Middle frontal gyrus (tissue), 1 donor: ENCODE measurements at regions not wholly inside any gene's neighbourhood (a gene's known extent, or its start where the extent isn't known, plus 50 kb on each side); places are given as distances from the start of the nearest gene placed in this dataset.

ENCODE experiments used
- DNase-seq: peaks from one replicate; pipeline ENCODE4 v3.0.0-alpha.2; 2015; ENCODE audit warnings: low spot score; ENCODE audit errors: extremely low spot score

DNA sequence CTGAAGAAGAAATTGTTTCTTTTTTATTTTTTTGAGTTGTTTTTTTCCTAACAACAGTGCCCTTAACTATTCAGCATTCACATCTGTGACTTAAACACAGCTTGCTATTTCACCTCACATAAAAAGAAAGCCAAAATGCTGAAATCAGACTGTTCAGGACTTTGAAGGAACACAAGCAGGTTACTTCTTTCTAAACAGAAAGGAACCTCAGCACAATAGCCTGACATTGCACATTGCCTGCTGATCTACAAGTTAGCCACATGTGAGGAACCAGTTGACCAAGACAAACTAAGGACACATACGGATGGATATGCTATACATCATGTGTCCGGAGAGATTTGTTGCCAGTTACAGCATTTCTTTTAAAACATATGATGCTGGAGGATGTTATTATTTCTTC is 331.1 kb downstream of the FSIP2 start:
- no peak for DNase-seq

DNA sequence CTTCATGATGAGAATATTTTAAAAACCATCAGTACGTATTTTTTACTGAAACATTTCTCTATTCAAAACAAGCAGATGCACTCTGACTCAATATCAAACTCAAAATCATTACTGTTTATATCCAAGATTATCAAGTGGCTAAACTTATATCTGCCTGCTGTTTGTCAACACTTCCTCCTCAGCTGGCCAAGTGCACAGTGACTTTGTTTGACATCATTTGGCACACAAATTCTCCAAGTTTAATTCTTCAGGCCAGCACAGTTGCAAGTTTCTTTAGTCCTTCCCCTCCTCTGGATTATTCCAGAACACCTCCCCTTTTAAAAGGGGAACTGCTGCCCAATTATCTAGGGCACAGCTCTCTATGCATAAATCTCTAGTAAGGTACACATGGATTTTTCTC is 346.6 kb downstream of the FSIP2 start:
- no peak for DNase-seq

DNA sequence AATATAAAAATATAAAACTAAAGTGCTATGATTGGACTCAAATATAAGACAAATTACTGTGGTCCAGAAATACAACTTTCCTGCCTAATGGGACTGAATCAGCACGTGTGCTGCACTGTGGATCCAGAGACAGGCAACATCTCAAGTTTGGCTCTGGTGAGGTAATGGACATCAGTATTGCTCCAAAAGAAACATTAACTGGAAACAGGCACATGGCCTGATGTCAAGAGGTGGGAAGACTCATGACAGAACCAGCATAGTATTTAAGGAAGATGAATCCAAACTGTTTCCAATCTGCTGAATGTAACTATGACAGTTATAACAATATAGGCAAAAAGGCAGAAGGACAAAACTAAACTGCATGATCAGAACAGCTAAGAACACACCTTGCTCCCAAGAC is 354.6 kb downstream of the FSIP2 start:
- no peak for DNase-seq

DNA sequence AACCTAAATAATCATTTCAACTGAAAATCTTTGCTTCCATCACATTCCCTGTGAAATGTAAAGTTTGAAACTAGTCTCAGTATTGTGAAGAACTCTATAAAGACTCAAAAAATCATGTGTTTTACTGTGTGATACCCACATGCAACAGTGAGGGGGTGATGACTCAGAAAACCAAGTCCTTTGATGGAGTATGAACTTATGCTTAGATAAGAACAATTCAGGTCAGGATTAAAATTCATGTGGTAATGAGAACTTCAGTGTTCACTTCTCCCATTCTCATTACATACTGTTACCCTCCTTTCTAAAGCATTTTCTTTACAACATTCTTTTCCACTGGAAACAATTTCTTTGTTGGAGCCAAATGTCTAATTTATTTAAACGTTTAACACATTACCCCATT is 360.2 kb downstream of the FSIP2 start:
- DNase-seq = no peak

DNA sequence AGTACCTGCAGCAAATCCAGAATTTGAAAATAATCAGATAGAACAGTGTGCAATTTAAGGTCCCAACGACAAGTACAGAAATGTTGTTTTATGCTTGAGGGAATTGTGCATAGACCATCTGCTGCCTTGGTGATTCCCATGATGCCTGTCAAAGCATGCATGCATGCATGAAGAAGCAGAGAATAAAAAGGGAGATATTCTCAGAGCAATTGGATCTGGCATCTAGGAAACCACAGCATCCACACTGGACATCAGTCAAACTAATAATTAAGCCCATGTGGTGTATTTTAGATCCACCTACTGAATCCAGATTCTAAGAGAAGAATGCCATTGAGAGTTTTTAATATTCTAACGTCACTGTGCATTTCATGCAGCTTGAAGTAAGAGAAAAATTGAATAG is 361.2 kb downstream of the FSIP2 start:
- DNase-seq = no peak

DNA sequence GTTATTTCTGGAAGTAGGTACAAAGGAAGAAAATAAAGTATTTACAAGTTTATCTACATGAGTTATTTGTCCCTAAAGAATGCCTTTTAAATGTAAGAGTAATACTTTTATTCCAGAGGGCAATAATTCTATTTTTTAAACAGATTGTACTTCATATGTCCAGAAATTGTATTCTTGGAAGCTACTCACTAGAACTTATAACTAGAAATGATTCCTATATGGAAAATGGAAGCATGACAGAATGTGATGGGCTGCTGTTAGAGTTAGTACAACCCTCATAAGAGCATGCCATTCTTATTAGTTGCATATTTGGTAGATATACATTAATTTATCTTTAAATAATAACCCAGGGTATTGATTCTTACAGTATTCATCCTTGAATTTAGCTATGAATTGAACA is 362.0 kb downstream of the FSIP2 start:
- DNase-seq = no peak

DNA sequence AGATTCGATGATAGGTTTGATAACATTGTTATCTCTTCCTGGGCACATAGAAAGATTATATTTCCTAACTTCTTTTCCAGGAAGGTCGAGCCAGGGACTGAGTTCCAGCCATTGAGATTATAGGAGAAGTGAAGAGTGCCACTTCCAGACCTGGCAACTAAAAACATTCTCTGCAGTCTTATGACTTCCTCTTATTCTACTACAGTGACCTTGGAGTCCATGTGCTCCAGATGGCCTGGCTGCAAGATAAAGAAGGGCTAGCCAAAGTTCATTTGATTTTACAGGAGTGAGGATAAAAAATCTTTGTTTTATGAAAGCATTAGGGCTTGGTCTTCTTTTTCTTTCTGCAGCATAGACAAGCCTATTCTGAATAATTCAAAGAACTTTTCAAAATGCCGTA is 363.0 kb downstream of the FSIP2 start:
- DNase-seq = no peak

DNA sequence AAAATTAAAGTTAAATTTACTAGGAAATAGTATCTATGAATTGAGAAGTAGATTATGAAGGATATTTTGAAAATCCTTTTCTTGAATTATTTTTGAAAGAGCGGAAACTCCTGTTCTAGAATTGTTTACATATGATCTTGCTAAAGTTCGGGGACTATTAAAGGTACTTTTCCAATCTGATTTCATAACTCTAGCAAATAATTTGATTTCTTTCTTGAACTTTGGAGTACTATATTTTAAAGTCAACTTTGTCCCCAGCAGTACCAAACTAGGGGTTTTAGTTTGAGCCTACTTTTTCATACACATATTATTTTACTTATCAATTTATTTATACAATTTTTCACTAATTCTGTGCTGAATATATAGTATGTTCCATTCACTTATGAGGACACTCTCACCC is 364.7 kb downstream of the FSIP2 start:
- no peak for DNase-seq

DNA sequence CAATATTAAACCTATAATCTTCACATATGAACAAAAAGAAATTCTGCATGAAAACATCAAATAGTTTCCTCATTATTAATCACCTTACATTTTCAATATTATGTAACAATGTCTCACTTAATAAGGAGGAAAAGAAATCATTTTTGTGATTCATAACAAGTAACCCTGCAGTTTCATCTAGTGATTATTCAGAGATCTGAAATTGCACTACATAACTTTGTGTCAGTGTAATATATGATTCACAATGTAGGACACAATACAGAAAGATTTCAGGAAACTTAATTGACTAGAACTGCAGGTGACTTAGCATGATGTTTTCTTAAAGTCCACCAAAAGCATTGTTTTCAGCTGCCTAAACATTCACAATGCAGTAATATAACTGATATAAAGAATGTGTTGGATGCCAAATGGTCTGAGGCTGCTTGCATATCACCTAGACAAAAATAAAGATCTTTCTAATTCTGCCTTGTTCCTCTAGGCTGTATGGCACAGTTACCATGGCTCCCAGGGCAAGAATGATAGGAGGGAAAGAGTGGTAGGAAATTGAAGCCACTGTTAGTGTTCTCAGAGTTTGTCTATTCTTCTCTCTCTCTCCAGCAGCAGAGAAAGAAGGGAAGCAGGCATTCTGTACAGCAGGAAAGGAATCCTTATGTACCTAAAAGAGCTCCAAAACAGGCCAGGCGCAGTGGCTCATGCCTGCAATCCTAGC is 366.6 kb downstream of the FSIP2 start:
- no peak for DNase-seq

DNA sequence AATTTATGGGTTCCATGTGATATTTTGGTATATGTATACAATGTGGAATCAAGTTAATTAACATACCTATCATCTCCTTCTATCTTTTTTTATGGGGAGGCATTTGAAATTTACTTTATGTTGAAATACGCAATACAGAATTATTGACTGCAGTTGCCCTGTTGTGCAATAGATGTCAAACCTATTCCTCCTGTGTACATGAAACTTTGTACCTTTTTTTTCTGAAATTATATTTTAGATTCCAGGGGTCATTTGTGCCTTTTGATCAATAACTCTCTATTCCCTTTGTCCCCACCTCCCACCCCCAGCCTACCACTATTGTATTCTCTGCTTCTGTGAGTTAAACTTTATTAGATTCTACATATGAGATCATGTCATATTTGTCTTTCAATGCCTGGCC is 369.9 kb downstream of the FSIP2 start:
- DNase-seq = no peak

DNA sequence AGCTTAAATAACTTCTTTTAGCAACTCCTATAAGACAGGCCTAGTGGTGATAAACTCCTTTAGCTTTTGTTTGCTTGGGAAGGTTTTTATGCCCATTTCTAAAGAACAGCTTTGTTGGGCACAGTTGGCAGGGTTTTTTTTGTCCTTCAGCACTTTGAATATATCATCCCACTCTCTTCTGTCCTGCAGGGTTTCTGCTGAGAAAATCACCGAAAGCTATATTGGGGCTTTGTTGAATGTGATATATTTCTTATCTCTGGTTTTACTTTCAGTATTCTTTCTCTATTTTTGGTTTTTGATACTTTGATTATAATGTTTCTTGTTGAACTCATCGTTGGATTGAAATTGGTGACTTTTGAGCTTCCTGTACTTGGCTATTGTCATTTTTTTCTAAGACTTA is 372.8 kb upstream of the ZC3H15 start:
- DNase-seq = no peak

DNA sequence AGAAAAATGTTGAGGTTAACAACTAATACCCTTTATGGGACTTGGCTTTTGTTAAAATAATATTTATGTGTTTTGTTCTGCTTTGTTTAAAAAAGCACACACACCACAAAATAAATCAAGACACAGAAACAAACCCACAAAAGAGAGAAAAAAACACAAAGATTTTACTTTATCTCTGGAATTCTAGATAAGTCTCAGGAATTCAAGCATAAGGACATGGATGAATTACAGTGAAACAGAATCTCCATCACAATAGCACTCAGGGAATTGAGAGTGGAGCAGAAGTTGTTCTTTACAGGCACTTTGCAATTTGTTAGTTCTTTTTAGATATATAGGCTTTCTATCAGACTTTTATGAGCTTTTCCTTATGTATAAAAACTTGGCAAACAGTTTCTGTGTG is 360.9 kb upstream of the ZC3H15 start:
- no peak for DNase-seq

DNA sequence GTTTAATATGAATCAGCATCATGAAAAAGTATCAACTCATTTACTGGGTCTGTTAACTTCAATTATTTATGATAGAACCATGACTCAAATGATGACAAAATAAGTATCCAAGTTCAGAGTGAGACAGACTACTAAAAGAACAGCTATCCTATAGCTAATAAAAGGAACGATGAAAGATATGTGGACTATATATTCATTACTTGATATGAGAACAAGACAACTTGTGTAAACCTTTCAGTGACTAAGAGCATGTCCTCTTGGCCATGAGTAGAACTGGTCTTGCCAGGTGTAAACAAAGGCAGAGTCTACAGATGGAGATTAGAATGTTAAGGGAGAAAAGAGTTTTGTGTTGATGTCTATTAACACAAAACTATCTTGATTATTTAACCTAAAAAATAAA is 360.4 kb upstream of the ZC3H15 start:
- no peak for DNase-seq

DNA sequence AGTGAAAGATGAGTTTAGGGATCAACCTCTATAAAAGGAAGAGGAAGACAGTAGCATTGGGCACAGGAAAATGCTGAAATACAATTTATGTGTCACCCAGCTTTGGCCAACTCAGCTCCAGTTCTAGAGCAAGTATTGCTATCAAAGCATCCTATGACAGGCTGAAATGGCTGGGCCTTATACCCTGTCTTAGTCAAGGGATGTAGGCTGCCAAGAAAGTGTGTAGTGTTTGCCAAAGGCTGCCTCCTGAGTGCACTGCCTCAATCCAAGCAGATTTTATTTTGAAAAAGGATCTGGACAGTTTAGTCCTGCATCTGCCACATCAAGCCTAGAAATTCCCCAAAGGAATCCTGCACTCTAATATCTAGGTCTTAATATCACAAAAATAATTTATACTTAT is 359.9 kb upstream of the ZC3H15 start:
- no peak for DNase-seq

DNA sequence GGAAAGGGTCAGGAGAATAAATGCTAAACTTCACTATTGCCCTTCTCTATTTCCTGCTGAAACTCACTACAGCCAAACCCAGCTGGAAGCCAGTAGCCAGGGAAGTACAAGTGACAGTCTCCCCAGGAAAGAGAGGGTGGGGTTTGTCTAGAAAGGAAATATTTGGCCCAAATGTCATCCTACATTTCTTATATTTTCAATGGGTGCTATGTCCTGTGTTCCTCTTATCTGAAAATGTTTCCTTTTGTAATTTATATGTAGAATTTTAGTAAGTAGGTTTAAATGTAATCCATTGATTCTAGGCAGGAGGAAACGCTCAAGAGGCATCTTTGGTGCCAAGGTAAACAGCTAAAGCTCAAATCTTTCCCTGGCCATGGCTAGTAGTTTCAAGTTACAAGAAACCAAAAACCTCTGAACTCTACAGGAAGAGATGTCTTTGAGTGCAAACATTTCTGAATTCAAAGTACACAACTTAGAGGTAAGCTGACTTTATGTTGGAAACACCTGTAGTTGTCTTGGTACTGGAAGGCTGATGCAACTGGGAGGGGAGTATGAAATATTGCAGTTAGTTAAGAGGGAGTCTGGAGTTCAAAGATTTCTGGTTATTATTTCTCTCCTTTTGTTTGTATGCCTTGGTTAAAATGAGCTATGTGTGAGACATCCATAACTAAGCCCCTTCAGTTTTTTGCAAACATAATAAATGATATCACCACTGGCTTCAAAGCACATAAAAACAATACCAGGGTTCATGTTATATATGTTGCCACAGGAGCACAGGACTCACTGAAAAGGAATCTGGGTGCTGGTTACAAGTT is 356.1 kb upstream of the ZC3H15 start:
- DNase-seq = no peak

DNA sequence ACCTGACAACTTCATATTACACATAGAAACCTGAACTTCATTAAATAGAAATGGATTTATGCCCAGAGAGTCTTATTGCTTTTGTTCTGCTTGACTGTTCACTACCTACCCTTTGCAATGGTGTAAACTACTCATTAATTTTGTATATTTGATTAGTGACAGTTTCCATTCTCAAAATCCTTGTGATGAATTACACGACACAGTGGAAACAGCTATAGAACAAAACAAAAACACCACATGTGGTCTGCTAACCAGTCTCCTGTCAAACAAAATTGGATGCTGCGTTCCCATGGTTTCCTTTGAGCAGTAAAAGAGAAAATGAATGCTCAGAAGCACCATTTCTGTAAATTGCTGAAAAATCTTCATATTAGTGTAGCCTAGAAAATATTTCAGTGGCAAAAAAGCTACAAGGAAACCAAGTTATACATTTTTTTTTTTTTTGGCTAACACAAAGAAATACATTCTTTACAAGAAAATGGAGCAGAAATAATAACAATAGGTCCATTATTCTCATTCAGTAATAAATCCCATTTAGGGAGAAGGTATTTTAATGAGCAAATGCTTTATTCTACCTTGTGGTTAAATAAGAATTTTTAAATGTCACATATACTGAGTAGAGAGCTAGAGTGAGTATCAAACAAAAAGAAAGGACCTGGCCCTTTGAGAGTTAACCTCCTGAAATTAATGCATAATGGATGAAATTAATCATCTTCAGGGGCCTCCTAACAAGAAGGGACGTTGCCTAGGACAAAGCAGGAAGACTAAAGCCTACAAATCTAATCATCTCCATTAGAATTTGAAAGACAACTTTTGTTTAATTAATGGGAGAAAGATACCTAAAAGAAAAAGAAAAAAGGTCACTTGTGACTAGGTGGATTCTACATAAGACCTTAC is 355.1 kb upstream of the ZC3H15 start:
- no peak for DNase-seq

DNA sequence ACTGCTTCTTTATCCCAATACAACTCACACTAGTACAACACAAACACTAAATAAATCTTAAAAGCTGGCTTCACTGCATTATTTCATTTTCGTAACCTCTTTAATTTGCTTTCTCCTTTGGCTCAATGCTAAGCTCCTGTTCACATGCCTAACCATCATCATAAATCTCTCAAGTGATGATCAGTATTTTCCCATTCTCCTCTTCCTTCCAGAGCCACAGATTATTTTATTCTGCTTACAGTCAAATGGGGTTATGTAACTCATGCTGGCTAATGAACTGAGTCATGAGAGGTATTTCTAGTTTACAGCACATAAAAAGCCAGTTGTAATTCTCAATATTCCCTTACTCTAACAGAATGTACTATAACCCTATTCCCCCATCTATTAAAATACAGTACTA is 350.4 kb upstream of the ZC3H15 start:
- no peak for DNase-seq

DNA sequence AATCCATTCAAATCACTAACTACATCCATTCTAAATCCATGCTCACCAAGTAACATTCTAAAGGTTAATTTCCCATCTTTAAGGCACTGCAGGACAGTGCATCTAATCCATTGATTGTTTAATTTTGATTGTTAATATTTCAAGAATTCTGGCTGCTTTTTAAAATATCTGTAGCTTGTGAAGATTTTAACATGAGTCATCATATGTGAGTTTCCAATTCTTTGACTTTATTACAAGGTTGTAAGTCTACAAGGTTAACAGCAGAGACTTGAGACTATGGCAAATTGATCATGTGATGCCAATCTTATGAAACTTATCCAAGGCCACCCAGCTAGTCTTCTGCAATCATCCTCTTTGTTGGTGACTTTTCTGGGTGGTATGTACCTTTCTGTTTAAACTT is 349.2 kb upstream of the ZC3H15 start:
- no peak for DNase-seq

DNA sequence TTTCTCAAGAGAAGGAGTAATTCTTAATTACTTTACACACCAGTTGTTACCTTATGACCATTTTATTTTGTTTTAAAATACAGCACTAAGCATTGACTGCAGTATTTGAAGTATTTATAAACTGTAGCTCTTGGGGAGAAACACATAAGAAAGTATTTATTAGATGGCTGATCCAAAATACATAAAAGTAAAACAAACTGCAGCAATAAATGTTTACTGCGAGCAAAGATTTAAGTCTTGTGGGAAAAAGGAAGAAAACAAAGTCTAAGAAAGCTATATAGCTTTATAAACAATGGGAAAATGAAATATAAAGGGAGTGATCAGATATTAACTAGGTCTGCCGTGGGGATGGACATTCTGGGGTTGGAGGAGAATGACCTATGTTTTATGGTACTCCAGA is 347.2 kb upstream of the ZC3H15 start:
- no peak for DNase-seq

DNA sequence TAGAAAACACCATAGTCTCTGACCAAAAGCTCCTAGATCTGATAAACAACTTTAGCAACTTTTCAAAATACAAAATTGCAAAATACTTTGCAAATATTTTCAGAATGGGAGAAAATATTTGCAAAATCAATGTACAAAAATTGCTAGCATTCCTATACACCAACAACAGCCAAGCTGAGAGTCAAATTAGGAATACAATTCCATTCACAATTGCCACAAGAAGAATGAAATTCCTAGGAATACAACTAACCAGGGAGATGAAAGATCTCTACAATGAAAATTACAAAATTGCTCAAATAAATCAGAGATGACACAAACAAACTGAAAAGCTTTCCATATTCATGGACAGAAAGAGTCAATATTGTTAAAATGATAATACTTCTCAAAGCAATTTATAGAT is 327.0 kb upstream of the ZC3H15 start:
- no peak for DNase-seq

DNA sequence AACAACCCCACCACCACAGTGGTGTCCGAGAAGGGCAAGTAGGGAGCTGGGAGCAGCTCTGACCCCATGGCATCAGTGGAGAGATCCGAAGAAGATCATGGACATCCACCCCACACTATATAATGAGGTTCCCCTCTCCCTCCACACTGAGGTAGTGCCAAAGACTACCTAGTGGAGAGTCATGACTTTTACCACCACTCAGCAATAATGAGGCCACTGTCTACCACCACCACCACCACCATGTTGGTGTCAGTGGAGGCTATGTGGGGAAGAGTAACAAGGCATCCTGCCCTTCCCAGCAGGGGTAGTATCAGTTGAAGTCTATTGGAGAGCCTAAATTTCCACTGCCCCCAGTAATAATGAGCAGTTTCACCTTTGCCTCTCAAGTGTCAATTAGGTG is 321.7 kb upstream of the ZC3H15 start:
- DNase-seq = no peak

DNA sequence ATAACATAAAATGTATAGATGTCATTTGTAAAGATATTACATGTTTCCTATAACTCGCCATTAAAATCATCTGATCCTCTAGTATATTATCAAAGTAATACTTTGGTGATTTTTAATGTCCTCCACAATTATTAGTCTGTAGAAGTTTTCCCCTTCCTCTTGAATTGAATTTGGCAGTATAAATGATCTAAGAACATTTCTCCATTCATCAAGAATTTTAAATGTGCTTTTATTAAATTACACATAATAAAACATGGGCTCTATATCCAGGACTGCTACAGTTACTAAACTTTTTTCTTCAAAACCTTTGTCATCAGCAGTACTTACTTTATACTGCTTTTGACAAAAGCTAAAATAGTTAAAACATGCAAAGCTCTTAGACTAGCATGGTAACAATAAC is 315.4 kb upstream of the ZC3H15 start:
- no peak for DNase-seq
